Endodermal cell (in vitro differentiated cells): ENCODE measurements at regions not wholly inside any gene's neighbourhood (a gene's known extent, or its start where the extent isn't known, plus 50 kb on each side); places are given as distances from the start of the nearest gene placed in this dataset.

ENCODE experiments used
- DNase-seq: peaks from one replicate; pipeline ENCODE4 v3.0.0-alpha.2; 2017
- H3K27ac ChIP-seq: 2 replicates; pipeline ENCODE4 v1.5.1; 2013; ENCODE audit warnings: mild to moderate bottlenecking, low read depth, low read length, moderate library complexity
- H3K27me3 ChIP-seq: 2 replicates; pipeline ENCODE4 v1.6.1; 2013; ENCODE audit warnings: mild to moderate bottlenecking, low read length, moderate library complexity; ENCODE audit not compliant: insufficient read depth, control insufficient read depth, poor library complexity, severe bottlenecking
- H3K36me3 ChIP-seq: 2 replicates; pipeline ENCODE4 v1.7.0; 2013; ENCODE audit warnings: mild to moderate bottlenecking, low read length, moderate library complexity; ENCODE audit not compliant: control insufficient read depth, insufficient read depth
- H3K4me1 ChIP-seq: one replicate; pipeline ENCODE4 v1.7.0; 2013; ENCODE audit warnings: low read length; ENCODE audit not compliant: control insufficient read depth, insufficient read depth
- H3K4me3 ChIP-seq: 2 replicates; pipeline ENCODE4 v1.5.1; 2013; ENCODE audit warnings: mild to moderate bottlenecking, low read length, moderate library complexity
- H3K9ac ChIP-seq: 2 replicates; pipeline ENCODE4 v1.6.1; 2013; ENCODE audit warnings: mild to moderate bottlenecking, low read length, moderate library complexity; ENCODE audit not compliant: poor library complexity, severe bottlenecking; ENCODE audit errors: extremely low read depth
- H3K9me3 ChIP-seq: 2 replicates; pipeline ENCODE4 v1.6.1; 2013; ENCODE audit warnings: mild to moderate bottlenecking, low read length, moderate library complexity; ENCODE audit not compliant: control insufficient read depth
- H3K27ac Mint-ChIP-seq: 2 replicates; pipeline ENCODE4 v1.8.0; 2020; ENCODE audit warnings: mixed read lengths
- H3K27me3 Mint-ChIP-seq: 2 replicates; pipeline ENCODE4 v1.8.0; 2021; ENCODE audit warnings: mild to moderate bottlenecking, mixed read lengths; ENCODE audit not compliant: insufficient read depth
- H3K36me3 Mint-ChIP-seq: 2 replicates; pipeline ENCODE4 v1.8.0; 2020; ENCODE audit warnings: low read depth, mixed read lengths
- H3K4me1 Mint-ChIP-seq: 2 replicates; pipeline ENCODE4 v1.8.0; 2020; ENCODE audit warnings: mixed read lengths
- H3K4me3 Mint-ChIP-seq: 2 replicates; pipeline ENCODE4 v1.8.0; 2020; ENCODE audit warnings: mild to moderate bottlenecking, moderate library complexity, mixed read lengths
- H3K9me3 Mint-ChIP-seq: 2 replicates; pipeline ENCODE4 v1.8.0; 2020; ENCODE audit warnings: mild to moderate bottlenecking, mixed read lengths
- WGBS, 2 experiments: methylation state at CpG; one replicate each; pipeline versions ENCODE4 v1.1.5 to v1.1.7; 2013; ENCODE audit warnings: missing lambda C conversion rate in 2 of 2, mixed read lengths in 1 of 2; ENCODE audit not compliant: insufficient coverage in 1 of 2, insufficient read length in 1 of 2; 5-methylcytosine and 5-hydroxymethylcytosine counted together
- TF ChIP-seq, protein P1 (sequence below): fragments of 200-600 bp; sonication (generic); conservative IDR thresholded peaks from 2 replicates; pipeline ENCODE4 v1.5.0; 2021; ENCODE audit warnings: antibody characterized with exemption, mild to moderate bottlenecking

- Histone ChIP-seq H3K9me3 (peaks cover 4% of the 10 kb centered on the region), H3K27me3 (no peaks in the 10 kb centered on the region), H3K27ac (no peak overlapping the region), H3K4me3 (no peak overlapping the region), H3K9ac (no peak overlapping the region), H3K36me3 (no peaks in the 10 kb centered on the region), H3K4me1 (no peaks in the 10 kb centered on the region)
- Mint-ChIP-seq H3K36me3 (peaks cover 2% of the 10 kb centered on the region), H3K9me3 (peaks cover 5% of the 10 kb centered on the region), H3K4me1 (peaks cover 4% of the 10 kb centered on the region), H3K27me3 (no peaks in the 10 kb centered on the region), H3K4me3 (no peak overlapping the region), H3K27ac (no peak overlapping the region)
- no peak for DNase-seq
- TF ChIP-seq, protein P1, sequence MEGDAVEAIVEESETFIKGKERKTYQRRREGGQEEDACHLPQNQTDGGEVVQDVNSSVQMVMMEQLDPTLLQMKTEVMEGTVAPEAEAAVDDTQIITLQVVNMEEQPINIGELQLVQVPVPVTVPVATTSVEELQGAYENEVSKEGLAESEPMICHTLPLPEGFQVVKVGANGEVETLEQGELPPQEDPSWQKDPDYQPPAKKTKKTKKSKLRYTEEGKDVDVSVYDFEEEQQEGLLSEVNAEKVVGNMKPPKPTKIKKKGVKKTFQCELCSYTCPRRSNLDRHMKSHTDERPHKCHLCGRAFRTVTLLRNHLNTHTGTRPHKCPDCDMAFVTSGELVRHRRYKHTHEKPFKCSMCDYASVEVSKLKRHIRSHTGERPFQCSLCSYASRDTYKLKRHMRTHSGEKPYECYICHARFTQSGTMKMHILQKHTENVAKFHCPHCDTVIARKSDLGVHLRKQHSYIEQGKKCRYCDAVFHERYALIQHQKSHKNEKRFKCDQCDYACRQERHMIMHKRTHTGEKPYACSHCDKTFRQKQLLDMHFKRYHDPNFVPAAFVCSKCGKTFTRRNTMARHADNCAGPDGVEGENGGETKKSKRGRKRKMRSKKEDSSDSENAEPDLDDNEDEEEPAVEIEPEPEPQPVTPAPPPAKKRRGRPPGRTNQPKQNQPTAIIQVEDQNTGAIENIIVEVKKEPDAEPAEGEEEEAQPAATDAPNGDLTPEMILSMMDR: no peak
- 85 to 100% methylated on average over 1 to 3 of the region's 3 CpGs for WGBS, 2 experiments
Measured at GRCh38 chr6:105781915-105782314, 304.2 kb upstream of the PRDM1 start.

- DNase-seq: no peak
- peaks cover 2% of the 10 kb centered on the region for H3K36me3 Mint-ChIP-seq
- WGBS, 2 experiments: 90 to 91% methylated on average over 4 to 7 of the region's 7 CpGs
- no peak overlapping the region for H3K9ac ChIP-seq
- H3K9me3 Mint-ChIP-seq: peaks cover 9% of the 10 kb centered on the region
- TF ChIP-seq, protein P1: no peak
- H3K36me3 ChIP-seq: no peaks in the 10 kb centered on the region
- no peak overlapping the region for H3K27ac ChIP-seq
- peaks cover 4% of the 10 kb centered on the region for H3K4me1 Mint-ChIP-seq
- H3K27ac Mint-ChIP-seq: no peak overlapping the region
- no peak overlapping the region for H3K4me3 ChIP-seq
- H3K27me3 ChIP-seq: no peaks in the 10 kb centered on the region
- H3K9me3 ChIP-seq: peaks cover 4% of the 10 kb centered on the region
- H3K4me3 Mint-ChIP-seq: no peak overlapping the region
- H3K4me1 ChIP-seq: no peaks in the 10 kb centered on the region
- H3K27me3 Mint-ChIP-seq: no peaks in the 10 kb centered on the region
Measured at GRCh38 chr6:105781248-105781647, 304.9 kb upstream of the PRDM1 start.

GRCh38 chr6:105780146-105780860, 305.8 kb upstream of the PRDM1 start:
- no peak overlapping the region for H3K9ac ChIP-seq
- no peak overlapping the region for H3K27ac ChIP-seq
- Mint-ChIP-seq H3K4me1 (peaks cover 4% of the 10 kb centered on the region), H3K4me3 (no peak overlapping the region), H3K9me3 (peaks cover 15% of the 10 kb centered on the region), H3K36me3 (peaks cover 4% of the 10 kb centered on the region), H3K27me3 (no peaks in the 10 kb centered on the region), H3K27ac (no peak overlapping the region)
- DNase-seq: no peak
- no peak overlapping the region for H3K4me3 ChIP-seq
- no peaks in the 10 kb centered on the region for H3K4me1 ChIP-seq
- TF ChIP-seq, protein P1: no peak
- peaks cover 10% of the 10 kb centered on the region for H3K9me3 ChIP-seq
- no peaks in the 10 kb centered on the region for H3K36me3 ChIP-seq
- WGBS, 2 experiments: 93 to 95% methylated on average over 11 to 12 of the region's 12 CpGs
- H3K27me3 ChIP-seq: no peaks in the 10 kb centered on the region
